Jurkat, Clone E6-1 (cell line): ENCODE measurements at regions not wholly inside any gene's neighbourhood (a gene's known extent, or its start where the extent isn't known, plus 50 kb on each side); places are given as distances from the start of the nearest gene placed in this dataset.
"Not testable (repeated sequence)": the region's sequence is repeated elsewhere in the genome, so short reads cannot be mapped to it uniquely, and the experiment has no call there.

Experiments used
- DNase-seq: peaks from one replicate; pipeline ENCODE4 v3.0.0-alpha.2; 2011; ENCODE audit warnings: low read depth, low spot score
- H3K4me3 ChIP-seq: 2 replicates; pipeline ENCODE4 v1.5.1; 2011; ENCODE audit warnings: mild to moderate bottlenecking, low read length, control low read depth, moderate library complexity

DNA sequence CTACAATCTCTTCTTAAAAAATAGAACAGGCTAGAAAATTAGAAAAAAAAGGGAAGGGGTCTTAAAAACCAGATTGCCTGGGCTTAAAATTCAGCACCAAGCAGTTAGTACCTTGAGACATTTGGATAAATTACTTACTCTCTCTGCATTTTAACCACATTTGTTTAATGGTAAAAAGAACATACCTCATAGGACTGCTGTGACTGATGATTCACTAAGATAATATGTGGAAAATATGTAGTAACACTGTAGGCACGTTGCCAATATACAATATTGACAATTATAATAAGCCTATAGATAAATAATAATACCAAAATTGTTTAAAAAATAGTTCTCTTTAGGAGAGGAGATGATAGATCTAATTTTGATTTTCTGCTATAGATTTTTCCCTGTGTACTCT, 750.4 kb downstream of the TENT5A start:
- H3K4me3 ChIP-seq, result no peak overlapping the region
- no peak for DNase-seq

- no peak overlapping the region for H3K4me3 ChIP-seq
- DNase-seq, result no peak
Observed at GRCh38 chr6:80991316-80991715, 761.2 kb downstream of the TENT5A start.

DNA sequence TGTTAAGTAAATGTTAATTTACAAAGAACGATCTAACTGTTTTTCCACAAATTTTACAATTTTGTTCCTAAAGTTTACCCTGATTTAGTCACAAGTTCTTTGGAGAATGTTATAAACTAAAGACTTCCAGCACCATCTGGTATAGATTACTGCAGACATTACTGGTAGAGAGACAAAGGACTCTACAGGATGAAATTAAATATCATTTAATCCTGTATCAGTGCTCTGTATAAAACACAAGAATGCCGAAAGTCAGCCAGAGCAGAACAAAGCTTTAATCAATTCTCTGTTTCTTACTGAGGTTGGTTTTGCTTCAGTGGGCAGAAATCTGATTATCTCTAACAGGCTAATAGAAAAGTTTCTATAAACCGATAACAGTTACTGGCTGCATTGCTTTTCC, 763.6 kb downstream of the TENT5A start:
- DNase-seq, result no peak
- H3K4me3 ChIP-seq, result no peak overlapping the region

- no peak for DNase-seq
- no peak overlapping the region for H3K4me3 ChIP-seq
Observed at GRCh38 chr6:80988286-80988685, 764.2 kb downstream of the TENT5A start.

GRCh38 chr6:80981226-80981625, 771.3 kb downstream of the TENT5A start:
- H3K4me3 ChIP-seq, DNase-seq: not testable (repeated sequence)

DNA sequence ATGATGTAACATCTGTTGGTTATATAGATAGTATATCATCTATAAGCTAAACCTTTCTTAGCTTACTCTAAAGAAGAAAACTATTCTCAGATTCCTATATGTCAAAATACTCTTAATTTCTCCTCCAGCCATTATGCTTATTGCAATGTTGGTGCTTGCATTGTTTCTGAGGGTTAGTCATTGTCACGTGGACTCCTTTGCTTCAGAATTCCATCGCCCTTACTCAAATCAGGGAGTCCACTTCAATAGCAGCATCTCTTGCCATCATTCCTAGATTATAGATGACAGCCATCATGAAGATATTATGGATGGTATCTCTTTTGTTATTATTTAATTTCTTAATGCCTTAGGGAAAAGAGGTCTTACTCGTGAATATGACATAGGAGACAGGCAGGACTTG, 776.1 kb downstream of the TENT5A start:
- DNase-seq, result no peak
- H3K4me3 ChIP-seq, result no peak overlapping the region

GRCh38 chr6:80974579-80974978, 777.9 kb downstream of the TENT5A start:
- no peak for DNase-seq
- no peak overlapping the region for H3K4me3 ChIP-seq

DNA sequence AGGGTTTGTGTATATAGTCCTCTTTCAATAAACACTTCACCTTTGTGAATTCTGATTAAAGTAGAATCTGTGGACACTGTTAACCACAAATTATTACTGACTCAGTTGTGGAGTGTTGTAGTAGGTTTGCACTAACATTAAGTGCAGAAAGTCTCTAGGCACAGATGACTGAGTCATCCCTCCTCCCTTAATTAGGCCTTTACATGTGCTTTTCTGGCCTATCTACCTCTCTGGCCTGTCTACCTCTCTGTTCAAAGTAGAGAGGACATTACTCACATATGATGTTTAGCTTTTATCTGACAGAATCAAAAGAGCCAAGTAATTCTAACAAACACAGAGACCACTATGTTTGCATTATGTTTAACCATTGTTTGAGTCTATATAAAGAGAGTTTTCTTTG, 783.0 kb downstream of the TENT5A start:
- H3K4me3 ChIP-seq, result no peak overlapping the region
- no peak for DNase-seq

DNA sequence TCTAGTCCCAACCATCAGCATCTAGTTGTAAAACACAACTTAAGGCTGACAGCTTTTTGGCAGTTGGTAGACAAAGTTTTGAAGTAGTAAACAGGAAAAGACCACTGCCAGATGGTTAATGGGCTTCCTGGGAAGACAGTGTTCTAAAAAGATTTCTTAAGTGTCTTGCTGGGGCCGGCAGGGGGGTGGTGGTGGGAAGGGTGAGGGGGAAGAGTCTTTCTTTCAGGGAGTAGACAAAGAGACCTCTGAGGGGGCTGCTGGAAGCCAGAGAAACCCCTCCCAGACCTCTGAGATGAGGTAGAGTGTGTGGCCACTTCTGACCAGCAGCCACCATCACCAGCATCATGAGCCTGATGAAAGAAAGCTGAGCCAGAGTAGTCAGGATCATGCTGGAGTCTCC, 784.9 kb downstream of the TENT5A start:
- no peak overlapping the region for H3K4me3 ChIP-seq
- DNase-seq, result no peak

GRCh38 chr6:80962382-80962781, 790.1 kb downstream of the TENT5A start:
- no peak for DNase-seq
- H3K4me3 ChIP-seq, result no peak overlapping the region

- DNase-seq, result no peak
Observed at GRCh38 chr6:80961166-80961565, 791.3 kb downstream of the TENT5A start.

DNA sequence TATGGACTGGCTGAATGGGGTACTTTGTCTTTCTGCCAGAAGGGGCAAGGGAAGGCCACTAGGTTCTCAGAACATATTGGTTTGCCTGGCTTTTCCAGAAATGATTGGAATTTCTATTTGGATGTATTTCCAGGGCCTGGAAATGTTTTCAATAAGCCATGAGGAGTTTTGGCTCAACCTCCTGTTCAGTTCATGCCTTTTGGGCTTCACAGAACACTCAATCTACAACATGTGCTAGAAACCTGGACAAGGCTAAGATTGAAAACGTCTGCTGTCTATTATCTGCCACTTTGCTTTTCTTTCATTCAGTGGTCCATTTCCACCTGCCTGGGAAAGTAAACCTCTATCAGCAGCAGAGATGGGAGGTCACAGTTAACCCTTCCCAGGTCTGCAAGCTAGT, 793.4 kb downstream of the TENT5A start:
- DNase-seq, result no peak

More at GRCh38 chr6:80961166-80961565, 791.3 kb downstream of the TENT5A start:
- no peak overlapping the region for H3K4me3 ChIP-seq

GRCh38 chr6:80956898-80957297, 795.6 kb downstream of the TENT5A start:
- no peak for DNase-seq
- H3K4me3 ChIP-seq, result no peak overlapping the region

More for the DNA sequence above, 793.4 kb downstream of the TENT5A start:
- H3K4me3 ChIP-seq, result no peak overlapping the region

DNA sequence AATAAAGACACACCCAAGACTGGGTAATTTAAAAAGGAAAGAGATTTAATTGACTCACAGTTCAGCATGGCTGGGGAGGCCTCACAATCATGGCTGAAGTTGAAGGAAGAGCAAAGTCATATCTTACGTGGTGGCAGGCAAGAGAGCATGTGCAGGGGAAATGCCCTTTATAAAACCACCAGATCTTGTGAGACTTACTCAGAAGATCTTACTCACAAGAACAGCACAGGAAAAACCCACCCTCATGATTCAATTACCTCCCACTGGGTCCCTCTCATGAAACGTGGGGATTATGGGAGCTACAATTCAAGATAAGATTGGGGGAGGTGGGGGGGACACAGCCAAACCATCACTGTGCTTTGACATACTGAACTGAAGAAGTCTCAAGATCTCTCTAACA, 800.0 kb downstream of the TENT5A start:
- not testable (repeated sequence) for DNase-seq, H3K4me3 ChIP-seq

- DNase-seq, result no peak
Observed at GRCh38 chr6:80946402-80946801, 806.1 kb downstream of the TENT5A start.

DNA sequence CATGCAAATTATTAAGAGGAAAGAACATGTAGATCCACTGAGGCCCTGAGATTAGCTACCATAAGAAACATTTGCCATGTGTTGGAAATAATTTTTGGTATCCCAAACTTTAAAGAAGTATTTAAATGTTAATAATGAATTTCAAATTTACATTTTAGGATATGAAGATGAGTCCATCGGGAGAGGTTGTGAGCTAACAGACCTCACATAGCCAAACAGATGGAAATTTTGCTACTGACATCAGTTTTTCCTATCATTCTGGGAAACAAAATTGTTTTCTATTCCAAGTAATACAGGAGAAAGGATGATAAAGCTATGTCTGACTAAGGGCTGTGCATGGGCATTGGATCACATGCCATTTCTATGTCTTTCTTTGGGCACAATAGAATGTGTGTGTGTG, 809.6 kb downstream of the TENT5A start:
- no peak overlapping the region for H3K4me3 ChIP-seq
- DNase-seq, result no peak

More at GRCh38 chr6:80946402-80946801, 806.1 kb downstream of the TENT5A start:
- H3K4me3 ChIP-seq, result no peak overlapping the region

GRCh38 chr6:80940976-80941375, 811.5 kb downstream of the TENT5A start:
- DNase-seq, result no peak

DNA sequence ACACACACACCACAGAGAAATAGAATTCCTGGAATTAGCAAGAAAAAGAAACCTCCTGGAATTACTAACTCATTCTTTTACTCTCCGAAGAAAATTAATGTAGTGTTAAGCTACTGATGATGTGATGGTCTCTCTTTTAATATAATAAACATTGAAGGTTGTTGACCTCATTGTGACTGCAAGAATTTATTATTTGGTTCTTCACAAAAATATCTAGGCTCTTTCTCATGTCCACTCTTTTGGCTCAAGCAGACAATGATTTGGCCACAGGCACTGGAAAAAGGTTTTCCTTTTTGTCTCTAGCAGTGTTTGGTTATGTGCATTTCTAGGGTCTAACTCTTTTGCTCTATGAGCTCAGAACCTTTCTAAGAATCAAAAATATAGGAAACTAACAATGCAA, 811.9 kb downstream of the TENT5A start:
- H3K4me3 ChIP-seq, result no peak overlapping the region
- DNase-seq, result no peak

More at GRCh38 chr6:80940976-80941375, 811.5 kb downstream of the TENT5A start:
- H3K4me3 ChIP-seq, result no peak overlapping the region

GRCh38 chr6:80939898-80940297, 812.6 kb downstream of the TENT5A start:
- no peak for DNase-seq
- H3K4me3 ChIP-seq, result no peak overlapping the region

- H3K4me3 ChIP-seq, result no peak overlapping the region
- no peak for DNase-seq
Observed at GRCh38 chr6:80939480-80939879, 813.0 kb downstream of the TENT5A start.

DNA sequence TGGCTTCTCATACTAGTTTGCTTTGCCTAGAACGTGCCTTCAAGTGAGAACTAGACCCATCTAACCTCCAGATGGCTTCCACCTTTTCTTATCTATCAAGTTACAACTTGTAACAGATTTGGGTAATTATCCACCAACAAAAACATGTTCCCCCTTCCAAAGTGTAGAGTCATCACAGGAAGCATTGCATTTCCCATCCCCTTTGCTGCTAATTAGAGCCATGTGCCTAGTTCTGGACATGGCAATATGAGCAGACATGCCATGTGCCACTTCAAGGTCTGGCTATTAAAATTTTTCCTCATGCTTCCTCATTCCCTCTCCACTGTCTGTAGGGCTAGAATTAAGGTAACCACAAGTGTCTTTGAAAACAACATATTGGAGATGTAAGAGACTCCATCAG, 814.4 kb downstream of the TENT5A start:
- no peak for DNase-seq

GRCh38 chr6:80932359-80932758, 820.1 kb downstream of the TENT5A start:
- DNase-seq, result no peak
- H3K4me3 ChIP-seq, result no peak overlapping the region

More for the DNA sequence above, 814.4 kb downstream of the TENT5A start:
- H3K4me3 ChIP-seq, result no peak overlapping the region
